H1 (cell line): ENCODE measurements at regions not wholly inside any gene's neighbourhood (a gene's known extent, or its start where the extent isn't known, plus 50 kb on each side); places are given as distances from the start of the nearest gene placed in this dataset.

Experiments used
- ATF3 ChIP-seq: IDR thresholded peaks from 2 replicates; pipeline ENCODE4 v1.6.1; 2011; ENCODE audit warnings: low read depth, mild to moderate bottlenecking, low read length; ENCODE audit not compliant: insufficient read depth
- CEBPB ChIP-seq: IDR thresholded peaks from 2 replicates; pipeline ENCODE4 v1.6.1; 2012; ENCODE audit warnings: low read depth, low read length
- CTCF ChIP-seq, 3 experiments: IDR thresholded peaks; 1 replicate in 2 of 3; 2 replicates in 1 of 3; pipeline versions ENCODE4 v1.5.1 to v1.6.1; 2011; ENCODE audit warnings: low read length in 3 of 3, mild to moderate bottlenecking in 3 of 3, inconsistent platforms in 2 of 3, low read depth in 1 of 3, moderate library complexity in 1 of 3; ENCODE audit not compliant: insufficient read depth in 1 of 3; ENCODE audit errors: control extremely low read depth in 1 of 3
- EZH2 ChIP-seq: fragments of 200-600 bp; sonication (generic); IDR thresholded peaks from 2 replicates; pipeline ENCODE4 v1.7.1; 2012; ENCODE audit warnings: low read depth, mild to moderate bottlenecking, moderate library complexity, low read length, inconsistent platforms; ENCODE audit not compliant: severe bottlenecking
- JUND ChIP-seq: IDR thresholded peaks from 2 replicates; pipeline ENCODE4 v1.6.1; 2011; ENCODE audit warnings: mild to moderate bottlenecking, improper control_type of control experiment, low read length
- MAFK ChIP-seq: IDR thresholded peaks from 2 replicates; pipeline ENCODE4 v1.6.1; 2012; ENCODE audit warnings: low read depth, mild to moderate bottlenecking, improper control_type of control experiment, low read length
- PHF8 ChIP-seq: fragments of 200-600 bp; sonication (generic); conservative IDR thresholded peaks from 2 replicates; pipeline ENCODE4 v1.7.1; 2012; ENCODE audit warnings: low read depth, mild to moderate bottlenecking, inconsistent platforms, low read length, moderate library complexity
- POLR2A ChIP-seq, 2 experiments: IDR thresholded peaks; 1 replicate in 1 of 2; 2 replicates in 1 of 2; pipeline ENCODE4 v1.6.1; 2011; ENCODE audit warnings: low read depth in 2 of 2, low read length in 2 of 2, mild to moderate bottlenecking in 2 of 2; ENCODE audit errors: control extremely low read depth in 1 of 2
- POLR2AphosphoS5 ChIP-seq: IDR thresholded peaks from 2 replicates; pipeline ENCODE4 v1.6.1; 2011; ENCODE audit warnings: low read depth, low read length
- RFX5 ChIP-seq: IDR thresholded peaks from 2 replicates; pipeline ENCODE4 v1.6.1; 2011; ENCODE audit warnings: low read depth, low read length, improper control_type of control experiment, borderline replicate concordance
- TAF1 ChIP-seq: IDR thresholded peaks from 2 replicates; pipeline ENCODE4 v1.6.1; 2011; ENCODE audit warnings: mild to moderate bottlenecking, low read depth, low read length
- TCF12 ChIP-seq: IDR thresholded peaks from 2 replicates; pipeline ENCODE4 v1.6.1; 2011; ENCODE audit warnings: low read depth, mild to moderate bottlenecking, low read length
- YY1 ChIP-seq: IDR thresholded peaks from 2 replicates; pipeline ENCODE4 v1.6.1; 2011; ENCODE audit warnings: low read depth, mild to moderate bottlenecking, low read length
- ZNF274 ChIP-seq: IDR thresholded peaks from 2 replicates; pipeline ENCODE4 v1.7.0; 2012; ENCODE audit warnings: low read length, borderline replicate concordance; ENCODE audit errors: extremely low read depth

DNA sequence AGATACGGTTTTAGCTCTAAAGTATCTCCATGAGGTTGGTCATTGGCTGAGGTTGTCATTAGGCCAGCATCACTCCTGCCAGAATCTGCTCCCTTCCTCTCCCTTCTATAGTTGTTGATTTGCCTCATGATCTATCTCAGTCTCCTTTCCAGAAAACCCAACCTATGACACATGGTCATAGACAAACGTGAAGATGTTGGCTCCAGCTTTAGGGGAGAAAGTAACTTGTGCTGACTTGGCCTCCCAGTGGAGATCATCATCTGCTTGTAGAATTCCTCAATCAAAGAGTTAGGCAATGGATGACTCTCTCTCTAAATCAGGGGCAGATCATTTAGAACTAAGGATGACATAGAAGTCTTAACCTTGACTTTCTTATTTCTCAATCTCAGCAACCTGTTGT, 894.4 kb downstream of the TTLL7 start:
- no peak for TF ChIP-seq CEBPB
- no peak for TF ChIP-seq MAFK
- TF ChIP-seq PHF8, result no peak
- no peak for TF ChIP-seq CTCF (IDR thresholded peaks at IDR 0.05; ENCODE audit: control extremely low read depth in 1 of 3, insufficient read depth in 1 of 3, low read depth in 1 of 3, low read length in 3 of 3)
- TF ChIP-seq POLR2AphosphoS5, result no peak
- TF ChIP-seq RFX5, result no peak
- no peak for TF ChIP-seq TAF1
- TF ChIP-seq ATF3, result no peak
- TF ChIP-seq TCF12, result no peak
- TF ChIP-seq YY1, result no peak
- TF ChIP-seq EZH2, result no peak
- no peak for TF ChIP-seq ZNF274
- no peak for TF ChIP-seq POLR2A (IDR thresholded peaks at IDR 0.05; ENCODE audit: control extremely low read depth in 1 of 2, low read depth in 2 of 2, low read length in 2 of 2)
- no peak for TF ChIP-seq JUND
